Peyer's patch (tissue), 4 donors: ENCODE measurements at regions not wholly inside any gene's neighbourhood (a gene's known extent, or its start where the extent isn't known, plus 50 kb on each side); places are given as distances from the start of the nearest gene placed in this dataset.

Source experiments
- POLR2A ChIP-seq, 2 donors: fragments of 450-650 bp; IDR thresholded peaks; one replicate each; pipeline ENCODE4 v1.5.1; 2017; ENCODE audit warnings: antibody characterized with exemption in 2 of 2, mild to moderate bottlenecking in 2 of 2, moderate library complexity in 2 of 2
- TF ChIP-seq, protein P1 (sequence below), 6 experiments: fragments of 450-650 bp in 4 of 6; fragments of 200-600 bp in 2 of 6; sonication (generic) in 1 of 6; IDR thresholded peaks; one replicate each; pipeline ENCODE4 v1.5.1; 2017 to 2019; ENCODE audit warnings: antibody characterized with exemption in 6 of 6, mild to moderate bottlenecking in 3 of 6, moderate library complexity in 1 of 6

DNA sequence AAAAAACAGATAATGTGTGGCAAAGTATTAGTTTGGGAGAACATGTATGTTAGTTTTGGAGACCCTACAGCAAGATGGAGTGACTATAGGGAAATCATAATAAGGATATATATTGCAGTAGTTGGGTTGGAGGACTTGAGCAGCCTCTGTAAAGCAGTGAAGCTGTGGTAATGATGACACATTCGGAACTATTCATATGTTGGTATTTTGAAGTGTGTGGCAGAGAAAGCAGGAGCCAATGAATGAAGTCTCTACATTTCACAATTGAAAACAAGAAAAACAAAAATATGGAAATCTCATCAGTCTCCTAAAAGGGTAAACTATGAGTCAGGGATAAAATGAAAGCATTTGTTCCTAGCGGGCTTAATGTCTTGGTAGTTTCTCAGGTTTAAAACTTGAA lies 645.9 kb downstream of the OTOL1 start:
- TF ChIP-seq, protein P1, sequence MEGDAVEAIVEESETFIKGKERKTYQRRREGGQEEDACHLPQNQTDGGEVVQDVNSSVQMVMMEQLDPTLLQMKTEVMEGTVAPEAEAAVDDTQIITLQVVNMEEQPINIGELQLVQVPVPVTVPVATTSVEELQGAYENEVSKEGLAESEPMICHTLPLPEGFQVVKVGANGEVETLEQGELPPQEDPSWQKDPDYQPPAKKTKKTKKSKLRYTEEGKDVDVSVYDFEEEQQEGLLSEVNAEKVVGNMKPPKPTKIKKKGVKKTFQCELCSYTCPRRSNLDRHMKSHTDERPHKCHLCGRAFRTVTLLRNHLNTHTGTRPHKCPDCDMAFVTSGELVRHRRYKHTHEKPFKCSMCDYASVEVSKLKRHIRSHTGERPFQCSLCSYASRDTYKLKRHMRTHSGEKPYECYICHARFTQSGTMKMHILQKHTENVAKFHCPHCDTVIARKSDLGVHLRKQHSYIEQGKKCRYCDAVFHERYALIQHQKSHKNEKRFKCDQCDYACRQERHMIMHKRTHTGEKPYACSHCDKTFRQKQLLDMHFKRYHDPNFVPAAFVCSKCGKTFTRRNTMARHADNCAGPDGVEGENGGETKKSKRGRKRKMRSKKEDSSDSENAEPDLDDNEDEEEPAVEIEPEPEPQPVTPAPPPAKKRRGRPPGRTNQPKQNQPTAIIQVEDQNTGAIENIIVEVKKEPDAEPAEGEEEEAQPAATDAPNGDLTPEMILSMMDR (IDR thresholded peaks at IDR 0.05) = no peak
- no peak for TF ChIP-seq POLR2A (IDR thresholded peaks at IDR 0.05)
